ENCODE measurements at regions not wholly inside any gene's neighbourhood (a gene's known extent, or its start where the extent isn't known, plus 50 kb on each side); places are given as distances from the start of the nearest gene placed in this dataset.

DNA sequence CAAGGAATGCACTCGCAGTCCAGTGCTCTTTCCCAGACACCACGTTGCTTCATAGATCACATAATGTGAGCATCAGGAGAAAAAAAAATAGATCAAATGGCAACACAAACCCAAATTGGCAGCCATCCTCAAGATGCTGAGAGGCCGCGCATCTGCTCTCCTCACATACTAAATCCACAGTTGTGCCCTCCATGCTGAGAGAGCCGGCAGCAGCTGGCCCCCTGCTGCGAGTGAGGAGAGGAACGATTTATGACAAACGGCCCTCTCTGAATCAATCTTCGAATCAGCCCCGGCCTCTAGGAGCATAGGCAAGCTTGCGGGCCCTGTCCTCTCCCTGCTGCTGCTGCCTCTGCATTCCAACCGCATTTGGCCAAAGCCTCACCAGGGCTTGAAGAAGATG is 159.9 kb upstream of the TENM4 start:
- ChIA-PET CTCF (no interaction called here), POLR2A (no interaction called here)
- no peaks in the 10 kb centered on the region for H3K9me3 ChIP-seq
- Mint-ChIP-seq H3K4me3 (no peak overlapping the region), H3K27ac (no peak overlapping the region), H3K36me3 (no peaks in the 10 kb centered on the region), H3K27me3 (no peaks in the 10 kb centered on the region), H3K9me3 (peaks cover 4 to 30% (median 7%) of the 10 kb centered on the region in 3 donors), H3K4me1 (no peaks in the 10 kb centered on the region)
- no peak for ATAC-seq (replicated peaks in 1 of 4)
- no peaks in the 10 kb centered on the region for H3K27me3 ChIP-seq (replicated peaks in 1 of 2; ENCODE audit: control insufficient read depth in 2 of 2, extremely low read depth in 1 of 2, insufficient read depth in 2 of 2, low read length in 1 of 2)
- no peaks in the 10 kb centered on the region for H3K4me1 ChIP-seq (ENCODE audit: control insufficient read depth in 1 of 2, extremely low read depth in 1 of 2, insufficient read depth in 2 of 2, low read length in 2 of 2)
- no peak for DNase-seq
- no peaks in the 10 kb centered on the region for H3K36me3 ChIP-seq (ENCODE audit: control insufficient read depth in 2 of 2, extremely low read depth in 1 of 2, insufficient read depth in 1 of 2, low read length in 1 of 2)
- 74% methylated on average over 11 of the region's 12 CpGs for WGBS (ENCODE audit: insufficient coverage)
- H3K4me3 ChIP-seq (ENCODE audit: control insufficient read depth in 1 of 2, extremely low read depth in 1 of 2, low read length in 1 of 2): no peak overlapping the region
- H3K27ac ChIP-seq (ENCODE audit: low read length): no peak overlapping the region

GRCh38 chr11:79594834-79595233 is 154.0 kb upstream of the TENM4 start:
- no peaks in the 10 kb centered on the region for H3K4me1 Mint-ChIP-seq
- WGBS (ENCODE audit: insufficient coverage): 39% methylated on average over 4 of the region's 4 CpGs

GRCh38 chr11:79592824-79593223 is 152.0 kb upstream of the TENM4 start:
- WGBS (ENCODE audit: insufficient coverage): 40% methylated on average over 1 of the region's 3 CpGs
- DNase-seq: no peak
- Histone ChIP-seq H3K9me3 (no peaks in the 10 kb centered on the region), H3K4me3 (ENCODE audit: control insufficient read depth in 1 of 2, extremely low read depth in 1 of 2, low read length in 1 of 2) (no peak overlapping the region), H3K27me3 (replicated peaks in 1 of 2; ENCODE audit: control insufficient read depth in 2 of 2, extremely low read depth in 1 of 2, insufficient read depth in 2 of 2, low read length in 1 of 2) (no peaks in the 10 kb centered on the region), H3K36me3 (ENCODE audit: control insufficient read depth in 2 of 2, extremely low read depth in 1 of 2, insufficient read depth in 1 of 2, low read length in 1 of 2) (no peaks in the 10 kb centered on the region), H3K27ac (ENCODE audit: low read length) (no peak overlapping the region), H3K4me1 (ENCODE audit: control insufficient read depth in 1 of 2, extremely low read depth in 1 of 2, insufficient read depth in 2 of 2, low read length in 2 of 2) (no peaks in the 10 kb centered on the region)
- no peak overlapping the region for H3K4me3 Mint-ChIP-seq
- no peaks in the 10 kb centered on the region for H3K4me1 Mint-ChIP-seq
- H3K36me3 Mint-ChIP-seq: no peaks in the 10 kb centered on the region
- H3K27me3 Mint-ChIP-seq: no peaks in the 10 kb centered on the region
- peaks cover 11 to 25% (median 17%) of the 10 kb centered on the region in 3 donors for H3K9me3 Mint-ChIP-seq
- H3K27ac Mint-ChIP-seq: no peak overlapping the region
- CTCF ChIA-PET: interaction anchor here in 1 of 2 donors (0.6 kb wide), 1 partner anchor 111 kb away, joined by 4 read pairs; no protein-coding TSS in a partner anchor
- ATAC-seq (replicated peaks in 1 of 4): no peak
- POLR2A ChIA-PET: no interaction called here

More at GRCh38 chr11:79594834-79595233, 154.0 kb upstream of the TENM4 start:
- Mint-ChIP-seq H3K36me3 (no peaks in the 10 kb centered on the region), H3K4me3 (no peak overlapping the region), H3K9me3 (peaks cover 7 to 21% (median 17%) of the 10 kb centered on the region in 3 donors), H3K27me3 (no peaks in the 10 kb centered on the region), H3K27ac (no peak overlapping the region)
- ChIA-PET CTCF (no interaction called here), POLR2A (no interaction called here)
- no peaks in the 10 kb centered on the region for H3K4me1 ChIP-seq (ENCODE audit: control insufficient read depth in 1 of 2, extremely low read depth in 1 of 2, insufficient read depth in 2 of 2, low read length in 2 of 2)
- H3K36me3 ChIP-seq (ENCODE audit: control insufficient read depth in 2 of 2, extremely low read depth in 1 of 2, insufficient read depth in 1 of 2, low read length in 1 of 2): no peaks in the 10 kb centered on the region
- DNase-seq (no peak), ATAC-seq (replicated peaks in 1 of 4) (no peak)
- H3K4me3 ChIP-seq (ENCODE audit: control insufficient read depth in 1 of 2, extremely low read depth in 1 of 2, low read length in 1 of 2): no peak overlapping the region
- no peak overlapping the region for H3K27ac ChIP-seq (ENCODE audit: low read length)
- H3K27me3 ChIP-seq (replicated peaks in 1 of 2; ENCODE audit: control insufficient read depth in 2 of 2, extremely low read depth in 1 of 2, insufficient read depth in 2 of 2, low read length in 1 of 2): no peaks in the 10 kb centered on the region
- H3K9me3 ChIP-seq: no peaks in the 10 kb centered on the region

GRCh38 chr11:79592406-79592805 is 151.6 kb upstream of the TENM4 start:
- H3K4me3 Mint-ChIP-seq: no peak overlapping the region
- DNase-seq: no peak
- no peaks in the 10 kb centered on the region for H3K4me1 Mint-ChIP-seq
- Histone ChIP-seq H3K27ac (ENCODE audit: low read length) (no peak overlapping the region), H3K36me3 (ENCODE audit: control insufficient read depth in 2 of 2, extremely low read depth in 1 of 2, insufficient read depth in 1 of 2, low read length in 1 of 2) (no peaks in the 10 kb centered on the region), H3K4me1 (ENCODE audit: control insufficient read depth in 1 of 2, extremely low read depth in 1 of 2, insufficient read depth in 2 of 2, low read length in 2 of 2) (no peaks in the 10 kb centered on the region), H3K4me3 (ENCODE audit: control insufficient read depth in 1 of 2, extremely low read depth in 1 of 2, low read length in 1 of 2) (no peak overlapping the region), H3K27me3 (replicated peaks in 1 of 2; ENCODE audit: control insufficient read depth in 2 of 2, extremely low read depth in 1 of 2, insufficient read depth in 2 of 2, low read length in 1 of 2) (no peaks in the 10 kb centered on the region), H3K9me3 (no peaks in the 10 kb centered on the region)
- ChIA-PET CTCF (interaction anchor here in 1 of 2 donors (0.6 kb wide), 1 partner anchor 111 kb away, joined by 4 read pairs; no protein-coding TSS in a partner anchor), POLR2A (no interaction called here)
- no peak overlapping the region for H3K27ac Mint-ChIP-seq
- H3K36me3 Mint-ChIP-seq: no peaks in the 10 kb centered on the region
- 0% methylated on average over 1 of the region's 4 CpGs for WGBS (ENCODE audit: insufficient coverage)
- no peak for ATAC-seq (replicated peaks in 1 of 4)
- H3K27me3 Mint-ChIP-seq: no peaks in the 10 kb centered on the region
- H3K9me3 Mint-ChIP-seq: peaks cover 11 to 26% (median 17%) of the 10 kb centered on the region in 3 donors

GRCh38 chr11:79582434-79582833 is 141.6 kb upstream of the TENM4 start:
- POLR2A ChIA-PET: no interaction called here
- ATAC-seq (replicated peaks in 1 of 4): no peak
- Histone ChIP-seq H3K27me3 (replicated peaks in 1 of 2; ENCODE audit: control insufficient read depth in 2 of 2, extremely low read depth in 1 of 2, insufficient read depth in 2 of 2, low read length in 1 of 2) (no peaks in the 10 kb centered on the region), H3K4me1 (ENCODE audit: control insufficient read depth in 1 of 2, extremely low read depth in 1 of 2, insufficient read depth in 2 of 2, low read length in 2 of 2) (no peaks in the 10 kb centered on the region), H3K9me3 (no peaks in the 10 kb centered on the region), H3K36me3 (ENCODE audit: control insufficient read depth in 2 of 2, extremely low read depth in 1 of 2, insufficient read depth in 1 of 2, low read length in 1 of 2) (no peaks in the 10 kb centered on the region), H3K4me3 (ENCODE audit: control insufficient read depth in 1 of 2, extremely low read depth in 1 of 2, low read length in 1 of 2) (no peak overlapping the region), H3K27ac (ENCODE audit: low read length) (no peak overlapping the region)
- Mint-ChIP-seq H3K27ac (no peak overlapping the region), H3K36me3 (no peaks in the 10 kb centered on the region), H3K4me3 (no peak overlapping the region), H3K4me1 (no peaks in the 10 kb centered on the region), H3K27me3 (no peaks in the 10 kb centered on the region), H3K9me3 (peaks cover 0 to 16% (median 15%) of the 10 kb centered on the region in 3 donors)
- DNase-seq: no peak
- CTCF ChIA-PET: no interaction called here
- WGBS (ENCODE audit: insufficient coverage): 59% methylated on average over 2 of the region's 4 CpGs

DNA sequence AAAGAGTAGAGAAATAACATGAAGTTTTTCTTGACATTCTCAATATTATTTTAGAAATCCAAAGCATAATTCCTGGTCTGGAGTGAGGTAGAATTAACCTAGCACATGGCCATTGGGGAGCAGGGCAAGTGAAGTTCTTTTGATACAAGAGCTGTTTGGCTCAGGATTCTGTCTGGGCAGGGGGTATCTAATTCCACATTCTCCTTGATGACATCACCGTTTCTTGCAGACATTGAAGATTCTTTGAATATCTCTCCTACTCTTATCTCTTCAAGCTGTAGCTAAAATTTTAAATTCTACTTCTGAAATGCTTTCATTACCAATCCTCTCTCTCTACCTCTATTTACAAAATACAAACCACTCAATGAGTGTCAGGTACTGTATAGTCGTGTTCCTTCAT is 138.2 kb upstream of the TENM4 start:
- no peak overlapping the region for H3K27ac Mint-ChIP-seq
- ChIA-PET CTCF (no interaction called here), POLR2A (no interaction called here)
- DNase-seq: no peak
- peaks cover 0 to 9% (median 4%) of the 10 kb centered on the region in 3 donors for H3K9me3 Mint-ChIP-seq
- Histone ChIP-seq H3K4me1 (ENCODE audit: control insufficient read depth in 1 of 2, extremely low read depth in 1 of 2, insufficient read depth in 2 of 2, low read length in 2 of 2) (no peaks in the 10 kb centered on the region), H3K36me3 (ENCODE audit: control insufficient read depth in 2 of 2, extremely low read depth in 1 of 2, insufficient read depth in 1 of 2, low read length in 1 of 2) (no peaks in the 10 kb centered on the region), H3K27ac (ENCODE audit: low read length) (no peak overlapping the region), H3K27me3 (replicated peaks in 1 of 2; ENCODE audit: control insufficient read depth in 2 of 2, extremely low read depth in 1 of 2, insufficient read depth in 2 of 2, low read length in 1 of 2) (no peaks in the 10 kb centered on the region), H3K4me3 (ENCODE audit: control insufficient read depth in 1 of 2, extremely low read depth in 1 of 2, low read length in 1 of 2) (no peak overlapping the region), H3K9me3 (no peaks in the 10 kb centered on the region)
- ATAC-seq (replicated peaks in 1 of 4): no peak
- H3K36me3 Mint-ChIP-seq: no peaks in the 10 kb centered on the region
- WGBS (ENCODE audit: insufficient coverage): no CpG with 5 or more reads among the region's 2 CpGs
- H3K4me1 Mint-ChIP-seq: no peaks in the 10 kb centered on the region
- no peaks in the 10 kb centered on the region for H3K27me3 Mint-ChIP-seq
- H3K4me3 Mint-ChIP-seq: no peak overlapping the region

DNA sequence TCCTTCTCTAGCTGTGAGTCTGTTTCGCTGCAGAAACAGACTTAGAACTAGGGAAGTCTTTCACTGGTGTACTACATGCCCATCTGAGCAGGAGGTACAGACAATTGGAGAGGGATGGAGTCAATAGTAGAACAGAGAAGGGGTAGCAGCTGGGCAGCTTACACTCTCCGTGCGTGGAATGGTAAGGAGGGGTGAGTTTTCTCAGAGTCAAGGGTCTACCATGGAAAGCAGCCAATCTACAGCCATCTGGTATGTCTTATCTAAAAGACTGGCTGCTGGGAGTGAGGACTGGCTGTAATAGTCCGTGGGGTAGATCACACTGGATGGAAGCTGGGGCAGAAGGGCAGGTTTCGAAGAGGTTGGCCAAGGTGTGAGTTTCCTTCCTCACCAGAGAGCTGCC is 137.3 kb upstream of the TENM4 start:
- Histone ChIP-seq H3K9me3 (no peaks in the 10 kb centered on the region), H3K4me1 (ENCODE audit: control insufficient read depth in 1 of 2, extremely low read depth in 1 of 2, insufficient read depth in 2 of 2, low read length in 2 of 2) (no peaks in the 10 kb centered on the region), H3K36me3 (ENCODE audit: control insufficient read depth in 2 of 2, extremely low read depth in 1 of 2, insufficient read depth in 1 of 2, low read length in 1 of 2) (no peaks in the 10 kb centered on the region), H3K27ac (ENCODE audit: low read length) (no peak overlapping the region), H3K27me3 (replicated peaks in 1 of 2; ENCODE audit: control insufficient read depth in 2 of 2, extremely low read depth in 1 of 2, insufficient read depth in 2 of 2, low read length in 1 of 2) (no peaks in the 10 kb centered on the region), H3K4me3 (ENCODE audit: control insufficient read depth in 1 of 2, extremely low read depth in 1 of 2, low read length in 1 of 2) (no peak overlapping the region)
- WGBS (ENCODE audit: insufficient coverage): 72% methylated on average over 3 of the region's 5 CpGs
- ATAC-seq (replicated peaks in 1 of 4) (no peak), DNase-seq (no peak)
- ChIA-PET CTCF (no interaction called here), POLR2A (no interaction called here)
- Mint-ChIP-seq H3K36me3 (no peaks in the 10 kb centered on the region), H3K4me1 (no peaks in the 10 kb centered on the region), H3K27me3 (no peaks in the 10 kb centered on the region), H3K4me3 (no peak overlapping the region), H3K27ac (no peak overlapping the region), H3K9me3 (peaks cover 0 to 9% (median 4%) of the 10 kb centered on the region in 3 donors)
